Ovary (tissue), 7 donors: ENCODE measurements at regions not wholly inside any gene's neighbourhood (a gene's known extent, or its start where the extent isn't known, plus 50 kb on each side); places are given as distances from the start of the nearest gene placed in this dataset.

ENCODE experiments used
- DNase-seq, 5 donors: peaks; one replicate each; pipeline ENCODE4 v3.0.0-alpha.2; 2019 to 2020
- H3K27ac ChIP-seq, 2 donors: fragments of 200-600 bp; one replicate each; pipeline versions ENCODE4 v1.5.1 to v1.8.0; 2019 to 2022
- H3K27me3 ChIP-seq: fragments of 200-600 bp; one replicate; pipeline ENCODE4 v1.8.0; 2022
- H3K36me3 ChIP-seq: fragments of 200-600 bp; sonication (generic); one replicate; pipeline ENCODE4 v1.5.1; 2019
- H3K4me1 ChIP-seq: one replicate; pipeline ENCODE4 v1.8.1; 2013; ENCODE audit warnings: mild to moderate bottlenecking, moderate library complexity; ENCODE audit not compliant: insufficient read depth
- H3K4me3 ChIP-seq: fragments of 200-600 bp; sonication (generic); one replicate; pipeline ENCODE4 v1.5.1; 2017
- H3K9me3 ChIP-seq, 2 donors: fragments of 200-600 bp in 1 of 2; sonication (generic) in 1 of 2; one replicate each; pipeline versions ENCODE4 v1.5.1 to v1.8.1; 2013 to 2019; ENCODE audit warnings: mild to moderate bottlenecking in 1 of 2, moderate library complexity in 1 of 2
- EP300 ChIP-seq: sonication (generic); formaldehyde crosslinking; IDR thresholded peaks from one replicate; pipeline ENCODE4 v1.6.1; 2017; ENCODE audit warnings: antibody characterized with exemption
- POLR2A ChIP-seq: fragments of 450-650 bp; IDR thresholded peaks from one replicate; pipeline ENCODE4 v1.6.1; 2017; ENCODE audit warnings: antibody characterized with exemption, mild to moderate bottlenecking, moderate library complexity
- WGBS, 3 donors: extraction: QIAGEN DNeasy Blood & Tissue Kit in 1 of 3; methylation state at CpG; one replicate each; pipeline versions ENCODE4 v1.1.5 to v1.1.7; 2013 to 2017; 5-methylcytosine and 5-hydroxymethylcytosine counted together
- intact Hi-C, 4 donors: fragments of 100-400 bp; cut with DNase I; formaldehyde crosslinking; loops; one replicate each; pipeline versions ENCODE4 v1.11.0 to v1.15.1; 2022 to 2023
- TF ChIP-seq, protein P1 (sequence below), 3 donors: fragments of 450-650 bp in 2 of 3; fragments of 200-600 bp in 1 of 3; IDR thresholded peaks; one replicate each; pipeline versions ENCODE4 v1.5.1 to v1.8.0; 2016 to 2022; ENCODE audit warnings: antibody characterized with exemption in 3 of 3, mild to moderate bottlenecking in 1 of 3
- donor health status: DM: no; HTN: no; CAD: no; lungs with moderate emphysema.
- donor health status: DM: no; HTN: no; CAD: no.
- donor health status: Bipolar disorder and iron deficiency.
- donor health status: DM: no; HTN: no; CAD: no.
- donor health status: DM: yes; HTN: yes; CAD: no.

DNA sequence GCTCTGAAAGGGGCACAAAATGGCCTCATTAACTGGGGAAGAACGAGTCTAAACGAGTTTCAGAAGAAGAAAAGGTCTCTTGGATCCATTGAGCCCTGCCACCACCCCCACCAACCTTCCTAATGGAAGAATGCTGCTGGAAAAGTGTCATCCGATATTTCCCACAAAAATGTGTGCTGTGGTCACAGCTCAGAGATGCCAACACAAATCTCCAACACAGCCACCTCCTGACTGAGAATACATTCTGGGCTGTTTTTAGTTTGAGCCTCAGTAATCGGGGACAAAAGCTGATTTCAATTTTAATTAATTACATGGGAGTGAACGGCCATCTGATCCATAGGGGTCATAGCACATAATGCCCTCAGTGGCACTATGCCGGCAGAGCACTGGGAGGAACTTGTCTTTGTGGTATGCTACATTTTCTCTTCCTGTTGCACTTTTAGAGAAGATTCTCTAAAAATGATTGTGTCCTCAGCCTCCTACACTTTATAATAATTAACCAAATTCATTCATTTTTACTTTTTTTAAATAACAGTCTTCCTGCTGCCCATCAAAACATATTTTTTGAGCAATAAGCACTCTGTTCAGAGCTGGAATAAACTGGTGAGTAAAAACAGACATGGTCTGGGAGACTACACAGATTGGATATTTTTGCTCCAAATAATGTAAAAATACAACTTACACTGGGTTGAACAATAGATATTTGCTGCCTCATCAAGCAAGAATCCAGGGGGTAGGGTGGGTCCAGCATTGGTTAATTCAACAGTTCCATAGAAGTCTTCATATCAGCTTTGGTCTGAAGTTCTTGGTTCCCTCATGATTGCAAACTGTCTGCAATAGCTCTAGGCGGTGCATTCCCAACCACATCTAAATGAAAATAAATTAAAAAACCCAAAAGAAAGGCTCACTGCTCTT, 143.6 kb upstream of the TMEM170B start:
- H3K36me3 ChIP-seq, result no peaks in the 10 kb centered on the region
- H3K27me3 ChIP-seq, result no peaks in the 10 kb centered on the region
- H3K4me3 ChIP-seq, result no peak overlapping the region
- no peaks in the 10 kb centered on the region for H3K9me3 ChIP-seq
- TF ChIP-seq POLR2A (no peak), EP300 (no peak)
- TF ChIP-seq, protein P1, sequence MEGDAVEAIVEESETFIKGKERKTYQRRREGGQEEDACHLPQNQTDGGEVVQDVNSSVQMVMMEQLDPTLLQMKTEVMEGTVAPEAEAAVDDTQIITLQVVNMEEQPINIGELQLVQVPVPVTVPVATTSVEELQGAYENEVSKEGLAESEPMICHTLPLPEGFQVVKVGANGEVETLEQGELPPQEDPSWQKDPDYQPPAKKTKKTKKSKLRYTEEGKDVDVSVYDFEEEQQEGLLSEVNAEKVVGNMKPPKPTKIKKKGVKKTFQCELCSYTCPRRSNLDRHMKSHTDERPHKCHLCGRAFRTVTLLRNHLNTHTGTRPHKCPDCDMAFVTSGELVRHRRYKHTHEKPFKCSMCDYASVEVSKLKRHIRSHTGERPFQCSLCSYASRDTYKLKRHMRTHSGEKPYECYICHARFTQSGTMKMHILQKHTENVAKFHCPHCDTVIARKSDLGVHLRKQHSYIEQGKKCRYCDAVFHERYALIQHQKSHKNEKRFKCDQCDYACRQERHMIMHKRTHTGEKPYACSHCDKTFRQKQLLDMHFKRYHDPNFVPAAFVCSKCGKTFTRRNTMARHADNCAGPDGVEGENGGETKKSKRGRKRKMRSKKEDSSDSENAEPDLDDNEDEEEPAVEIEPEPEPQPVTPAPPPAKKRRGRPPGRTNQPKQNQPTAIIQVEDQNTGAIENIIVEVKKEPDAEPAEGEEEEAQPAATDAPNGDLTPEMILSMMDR (IDR thresholded peaks at IDR 0.05), result no peak
- H3K4me1 ChIP-seq, result no peaks in the 10 kb centered on the region
- intact Hi-C loops, result no loop called here
- DNase-seq, result no peak
- WGBS, 3 donors, result 74 to 79% (median 75%) methylated on average over 7 of the region's 7 CpGs
- no peak overlapping the region for H3K27ac ChIP-seq

DNA sequence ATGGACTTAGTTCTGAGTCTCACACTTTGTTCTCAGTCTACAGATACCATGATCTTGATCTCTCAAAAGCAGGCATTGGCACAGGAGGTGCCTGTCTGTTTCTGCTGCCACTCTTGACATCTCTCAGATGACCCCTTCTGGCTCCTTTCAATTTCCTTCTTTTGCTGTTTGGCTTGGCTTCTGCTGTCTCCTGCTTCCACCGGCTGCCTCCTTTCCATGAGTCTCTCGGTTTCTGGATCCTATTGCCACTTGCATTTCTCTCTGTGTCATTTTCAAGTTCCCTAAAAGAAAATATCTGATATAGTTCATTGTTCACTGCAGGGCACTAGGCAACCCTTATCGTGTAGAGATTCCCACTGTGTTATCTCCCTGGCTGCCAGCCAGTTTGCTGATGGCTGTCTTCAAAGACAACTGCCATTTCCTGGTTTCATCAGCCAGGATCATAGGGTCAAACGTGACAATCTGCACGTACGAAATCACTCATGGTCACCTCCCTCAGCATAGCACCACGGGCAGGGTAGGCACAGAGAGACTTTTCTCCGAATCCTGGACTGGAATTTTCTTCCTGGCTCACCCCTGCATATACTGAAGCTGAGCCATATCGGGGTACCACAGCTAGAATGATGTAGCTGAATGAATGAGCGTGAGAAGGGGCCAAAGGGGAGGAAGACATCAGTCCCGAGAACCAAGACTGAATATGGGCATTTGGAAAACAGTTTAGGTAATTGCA, 144.6 kb upstream of the TMEM170B start:
- DNase-seq, result peak in 1 of 5 donors; percentile 20
- H3K4me3 ChIP-seq, result no peak overlapping the region
- TF ChIP-seq EP300 (no peak), POLR2A (no peak)
- TF ChIP-seq, protein P1 (IDR thresholded peaks at IDR 0.05), result no peak
- no peak overlapping the region for H3K27ac ChIP-seq
- no peaks in the 10 kb centered on the region for H3K27me3 ChIP-seq
- intact Hi-C loops, result no loop called here
- H3K9me3 ChIP-seq, result no peaks in the 10 kb centered on the region
- H3K36me3 ChIP-seq, result no peaks in the 10 kb centered on the region
- 74 to 76% (median 75%) methylated on average over 11 of the region's 11 CpGs for WGBS, 3 donors
- no peaks in the 10 kb centered on the region for H3K4me1 ChIP-seq

DNA sequence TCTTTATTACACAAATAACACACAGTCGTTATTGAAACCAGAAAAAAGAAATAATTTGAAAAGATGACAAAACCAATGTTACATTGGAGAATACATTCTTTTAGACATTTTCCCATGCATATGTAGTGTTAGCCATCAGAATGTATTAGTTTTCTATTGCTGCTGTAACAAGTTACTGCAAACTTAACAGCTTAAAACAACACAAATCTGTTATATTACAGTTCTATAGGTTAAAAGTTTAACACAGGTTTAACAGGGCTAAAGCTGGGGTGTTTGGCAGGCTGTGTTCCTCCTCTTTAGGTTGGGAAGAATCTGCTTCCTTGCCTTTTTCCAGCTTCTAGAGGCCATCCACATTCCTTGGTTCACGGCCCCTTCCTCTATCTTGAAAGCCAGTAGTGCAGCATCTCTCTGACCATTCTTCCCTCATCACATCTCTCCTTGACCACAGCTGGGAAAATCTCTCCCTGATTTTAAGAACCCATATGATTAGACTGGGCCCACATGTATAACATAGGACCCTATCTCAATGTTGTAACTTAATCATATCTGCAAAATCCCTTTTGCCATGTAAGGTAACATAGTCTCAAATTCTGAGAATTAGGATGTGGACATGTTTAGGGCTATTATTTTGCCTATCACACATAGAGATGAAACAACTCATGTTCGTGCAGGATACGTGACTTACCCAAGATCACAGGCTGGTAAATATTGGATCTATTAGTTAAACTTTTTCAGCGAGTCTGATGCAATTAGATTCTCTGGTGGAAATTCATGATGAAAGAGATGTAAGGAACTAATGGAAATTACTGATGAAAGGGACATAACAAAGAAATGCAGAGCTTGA, 145.4 kb upstream of the TMEM170B start:
- H3K4me3 ChIP-seq, result no peak overlapping the region
- H3K36me3 ChIP-seq, result no peaks in the 10 kb centered on the region
- no peaks in the 10 kb centered on the region for H3K27me3 ChIP-seq
- WGBS, 3 donors, result 94 to 96% (median 95%) methylated on average over 5 of the region's 5 CpGs
- H3K27ac ChIP-seq, result no peak overlapping the region
- no peaks in the 10 kb centered on the region for H3K4me1 ChIP-seq
- no peak for TF ChIP-seq EP300
- TF ChIP-seq POLR2A, result no peak
- TF ChIP-seq, protein P1 (IDR thresholded peaks at IDR 0.05), result no peak
- H3K9me3 ChIP-seq, result no peaks in the 10 kb centered on the region
- DNase-seq, result no peak
- intact Hi-C loops, result no loop called here

DNA sequence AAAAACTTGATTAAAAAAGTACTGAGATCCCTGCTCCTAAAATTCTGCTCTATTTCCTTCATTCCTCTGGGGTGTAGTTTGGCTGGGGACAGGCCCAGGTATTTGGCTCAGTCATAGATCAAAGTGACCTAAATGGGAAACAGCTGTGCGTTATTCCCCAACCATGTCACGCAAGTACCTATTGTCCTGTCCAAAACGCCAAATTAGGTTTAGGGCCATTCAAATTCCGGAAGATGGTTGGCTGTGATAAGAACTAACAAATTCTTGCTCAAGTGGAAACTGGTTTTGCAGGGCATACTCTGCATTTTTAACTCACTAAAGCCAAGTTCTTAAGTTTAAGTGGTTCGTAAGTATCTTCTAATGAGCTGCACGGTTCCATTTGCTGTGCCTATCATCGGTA, 147.6 kb upstream of the TMEM170B start:
- Histone ChIP-seq H3K4me1 (no peaks in the 10 kb centered on the region), H3K4me3 (no peak overlapping the region), H3K27ac (no peak overlapping the region), H3K36me3 (no peaks in the 10 kb centered on the region), H3K9me3 (no peaks in the 10 kb centered on the region), H3K27me3 (no peaks in the 10 kb centered on the region)
- WGBS, 3 donors, result 72 to 80% (median 75%) methylated on average over 7 of the region's 7 CpGs
- DNase-seq, result no peak
- intact Hi-C loops, result no loop called here
- TF ChIP-seq, protein P1 (IDR thresholded peaks at IDR 0.05), result no peak
- TF ChIP-seq EP300, result no peak
- no peak for TF ChIP-seq POLR2A
